Endodermal cell (in vitro differentiated cells): ENCODE measurements at regions not wholly inside any gene's neighbourhood (a gene's known extent, or its start where the extent isn't known, plus 50 kb on each side); places are given as distances from the start of the nearest gene placed in this dataset.
"Not testable (repeated sequence)": the region's sequence is repeated elsewhere in the genome, so short reads cannot be mapped to it uniquely, and the experiment has no call there.

Experiments used
- DNase-seq: peaks from one replicate; pipeline ENCODE4 v3.0.0-alpha.2; 2017
- H3K27ac ChIP-seq: 2 replicates; pipeline ENCODE4 v1.5.1; 2013; ENCODE audit warnings: mild to moderate bottlenecking, low read depth, low read length, moderate library complexity
- H3K27me3 ChIP-seq: 2 replicates; pipeline ENCODE4 v1.6.1; 2013; ENCODE audit warnings: mild to moderate bottlenecking, low read length, moderate library complexity; ENCODE audit not compliant: insufficient read depth, control insufficient read depth, poor library complexity, severe bottlenecking
- H3K36me3 ChIP-seq: 2 replicates; pipeline ENCODE4 v1.7.0; 2013; ENCODE audit warnings: mild to moderate bottlenecking, low read length, moderate library complexity; ENCODE audit not compliant: control insufficient read depth, insufficient read depth
- H3K4me1 ChIP-seq: one replicate; pipeline ENCODE4 v1.7.0; 2013; ENCODE audit warnings: low read length; ENCODE audit not compliant: control insufficient read depth, insufficient read depth
- H3K4me3 ChIP-seq: 2 replicates; pipeline ENCODE4 v1.5.1; 2013; ENCODE audit warnings: mild to moderate bottlenecking, low read length, moderate library complexity
- H3K9ac ChIP-seq: 2 replicates; pipeline ENCODE4 v1.6.1; 2013; ENCODE audit warnings: mild to moderate bottlenecking, low read length, moderate library complexity; ENCODE audit not compliant: poor library complexity, severe bottlenecking; ENCODE audit errors: extremely low read depth
- H3K9me3 ChIP-seq: 2 replicates; pipeline ENCODE4 v1.6.1; 2013; ENCODE audit warnings: mild to moderate bottlenecking, low read length, moderate library complexity; ENCODE audit not compliant: control insufficient read depth
- H3K27ac Mint-ChIP-seq: 2 replicates; pipeline ENCODE4 v1.8.0; 2020; ENCODE audit warnings: mixed read lengths
- H3K27me3 Mint-ChIP-seq: 2 replicates; pipeline ENCODE4 v1.8.0; 2021; ENCODE audit warnings: mild to moderate bottlenecking, mixed read lengths; ENCODE audit not compliant: insufficient read depth
- H3K36me3 Mint-ChIP-seq: 2 replicates; pipeline ENCODE4 v1.8.0; 2020; ENCODE audit warnings: low read depth, mixed read lengths
- H3K4me1 Mint-ChIP-seq: 2 replicates; pipeline ENCODE4 v1.8.0; 2020; ENCODE audit warnings: mixed read lengths
- H3K4me3 Mint-ChIP-seq: 2 replicates; pipeline ENCODE4 v1.8.0; 2020; ENCODE audit warnings: mild to moderate bottlenecking, moderate library complexity, mixed read lengths
- H3K9me3 Mint-ChIP-seq: 2 replicates; pipeline ENCODE4 v1.8.0; 2020; ENCODE audit warnings: mild to moderate bottlenecking, mixed read lengths
- CTCF ChIP-seq: fragments of 200-600 bp; sonication (generic); conservative IDR thresholded peaks from 2 replicates; pipeline ENCODE4 v1.5.0; 2021; ENCODE audit warnings: antibody characterized with exemption, mild to moderate bottlenecking
- WGBS, 2 experiments: methylation state at CpG; one replicate each; pipeline versions ENCODE4 v1.1.5 to v1.1.7; 2013; ENCODE audit warnings: missing lambda C conversion rate in 2 of 2, mixed read lengths in 1 of 2; ENCODE audit not compliant: insufficient coverage in 1 of 2, insufficient read length in 1 of 2; 5-methylcytosine and 5-hydroxymethylcytosine counted together

- H3K9me3 Mint-ChIP-seq = peaks cover 14% of the 10 kb centered on the region
- H3K4me3 Mint-ChIP-seq = no peak overlapping the region
- Histone ChIP-seq H3K36me3 (no peaks in the 10 kb centered on the region), H3K9ac (no peak overlapping the region), H3K4me3 (no peak overlapping the region), H3K27me3 (no peaks in the 10 kb centered on the region), H3K9me3 (peaks cover 3% of the 10 kb centered on the region), H3K4me1 (no peaks in the 10 kb centered on the region), H3K27ac (no peak overlapping the region)
- H3K36me3 Mint-ChIP-seq = no peaks in the 10 kb centered on the region
- TF ChIP-seq CTCF = no peak
- H3K27me3 Mint-ChIP-seq = peaks cover 2% of the 10 kb centered on the region
- WGBS, 2 experiments = 83 to 100% methylated on average over 3 of the region's 3 CpGs
- peaks cover 2% of the 10 kb centered on the region for H3K4me1 Mint-ChIP-seq
- H3K27ac Mint-ChIP-seq = no peak overlapping the region
- no peak for DNase-seq
Observed at GRCh38 chr5:56755036-56755555, 60.3 kb upstream of the MAP3K1 start.

- H3K9ac ChIP-seq, H3K9me3 ChIP-seq, H3K4me3 ChIP-seq, H3K36me3 Mint-ChIP-seq, DNase-seq, H3K4me1 ChIP-seq, H3K36me3 ChIP-seq, H3K4me1 Mint-ChIP-seq, H3K27me3 Mint-ChIP-seq, H3K27ac ChIP-seq, H3K27me3 ChIP-seq, H3K4me3 Mint-ChIP-seq, H3K27ac Mint-ChIP-seq: not testable (repeated sequence)
- WGBS, 2 experiments = 100% methylated on average over 1 of the region's 5 CpGs; no CpG with 5 or more reads in 1 of the 2 experiments
- H3K9me3 Mint-ChIP-seq = peaks cover 14% of the 10 kb centered on the region
Observed at GRCh38 chr5:56753588-56753987, 61.8 kb upstream of the MAP3K1 start.

GRCh38 chr5:56751572-56752313 lies 63.6 kb upstream of the MAP3K1 start:
- no peak overlapping the region for H3K4me3 Mint-ChIP-seq
- H3K9me3 ChIP-seq = peaks cover 3% of the 10 kb centered on the region
- H3K4me1 ChIP-seq = no peaks in the 10 kb centered on the region
- TF ChIP-seq CTCF = no peak
- H3K9me3 Mint-ChIP-seq = peaks cover 14% of the 10 kb centered on the region
- peaks cover 2% of the 10 kb centered on the region for H3K27me3 Mint-ChIP-seq
- H3K4me3 ChIP-seq = no peak overlapping the region
- H3K27ac ChIP-seq = no peak overlapping the region
- no peak overlapping the region for H3K9ac ChIP-seq
- no peaks in the 10 kb centered on the region for H3K36me3 Mint-ChIP-seq
- 97 to 100% methylated on average over 1 to 2 of the region's 2 CpGs for WGBS, 2 experiments
- H3K4me1 Mint-ChIP-seq = no peaks in the 10 kb centered on the region
- no peaks in the 10 kb centered on the region for H3K27me3 ChIP-seq
- no peak for DNase-seq
- H3K36me3 ChIP-seq = no peaks in the 10 kb centered on the region
- no peak overlapping the region for H3K27ac Mint-ChIP-seq
